ENCODE measurements at regions not wholly inside any gene's neighbourhood (a gene's known extent, or its start where the extent isn't known, plus 50 kb on each side); places are given as distances from the start of the nearest gene placed in this dataset.

DNA sequence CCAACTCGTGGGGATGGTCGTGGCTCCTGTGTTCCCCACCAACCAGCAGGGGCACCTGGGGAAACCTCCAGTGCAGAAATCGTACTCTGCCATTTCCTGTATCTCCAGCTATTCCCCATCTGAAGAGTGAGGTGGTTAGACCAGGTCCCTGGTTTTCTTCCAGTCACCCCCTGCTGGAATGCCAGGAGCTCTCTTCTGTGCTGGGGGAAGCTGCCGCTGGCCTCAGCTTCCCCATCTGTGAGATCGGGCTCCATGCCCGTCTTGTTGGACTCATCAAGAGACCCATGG is 119.7 kb downstream of the INHBB start:
- no peaks in the 10 kb centered on the region for H3K36me3 Mint-ChIP-seq (ENCODE audit: low read depth)
- no peak for DNase-seq (ENCODE audit: low read depth, low spot score)
- H3K4me3 Mint-ChIP-seq = peak overlapping the region; percentile 52
- H3K27me3 Mint-ChIP-seq (ENCODE audit: low read depth) = peaks cover 98% of the 10 kb centered on the region
- no peak overlapping the region for H3K27ac Mint-ChIP-seq (ENCODE audit: unreplicated experiment)
- H3K9me3 Mint-ChIP-seq = no peaks in the 10 kb centered on the region
- TF ChIP-seq, protein P1, sequence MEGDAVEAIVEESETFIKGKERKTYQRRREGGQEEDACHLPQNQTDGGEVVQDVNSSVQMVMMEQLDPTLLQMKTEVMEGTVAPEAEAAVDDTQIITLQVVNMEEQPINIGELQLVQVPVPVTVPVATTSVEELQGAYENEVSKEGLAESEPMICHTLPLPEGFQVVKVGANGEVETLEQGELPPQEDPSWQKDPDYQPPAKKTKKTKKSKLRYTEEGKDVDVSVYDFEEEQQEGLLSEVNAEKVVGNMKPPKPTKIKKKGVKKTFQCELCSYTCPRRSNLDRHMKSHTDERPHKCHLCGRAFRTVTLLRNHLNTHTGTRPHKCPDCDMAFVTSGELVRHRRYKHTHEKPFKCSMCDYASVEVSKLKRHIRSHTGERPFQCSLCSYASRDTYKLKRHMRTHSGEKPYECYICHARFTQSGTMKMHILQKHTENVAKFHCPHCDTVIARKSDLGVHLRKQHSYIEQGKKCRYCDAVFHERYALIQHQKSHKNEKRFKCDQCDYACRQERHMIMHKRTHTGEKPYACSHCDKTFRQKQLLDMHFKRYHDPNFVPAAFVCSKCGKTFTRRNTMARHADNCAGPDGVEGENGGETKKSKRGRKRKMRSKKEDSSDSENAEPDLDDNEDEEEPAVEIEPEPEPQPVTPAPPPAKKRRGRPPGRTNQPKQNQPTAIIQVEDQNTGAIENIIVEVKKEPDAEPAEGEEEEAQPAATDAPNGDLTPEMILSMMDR (conservative IDR thresholded peaks at IDR 0.05) = no peak
- H3K4me1 Mint-ChIP-seq = peaks cover 16% of the 10 kb centered on the region

DNA sequence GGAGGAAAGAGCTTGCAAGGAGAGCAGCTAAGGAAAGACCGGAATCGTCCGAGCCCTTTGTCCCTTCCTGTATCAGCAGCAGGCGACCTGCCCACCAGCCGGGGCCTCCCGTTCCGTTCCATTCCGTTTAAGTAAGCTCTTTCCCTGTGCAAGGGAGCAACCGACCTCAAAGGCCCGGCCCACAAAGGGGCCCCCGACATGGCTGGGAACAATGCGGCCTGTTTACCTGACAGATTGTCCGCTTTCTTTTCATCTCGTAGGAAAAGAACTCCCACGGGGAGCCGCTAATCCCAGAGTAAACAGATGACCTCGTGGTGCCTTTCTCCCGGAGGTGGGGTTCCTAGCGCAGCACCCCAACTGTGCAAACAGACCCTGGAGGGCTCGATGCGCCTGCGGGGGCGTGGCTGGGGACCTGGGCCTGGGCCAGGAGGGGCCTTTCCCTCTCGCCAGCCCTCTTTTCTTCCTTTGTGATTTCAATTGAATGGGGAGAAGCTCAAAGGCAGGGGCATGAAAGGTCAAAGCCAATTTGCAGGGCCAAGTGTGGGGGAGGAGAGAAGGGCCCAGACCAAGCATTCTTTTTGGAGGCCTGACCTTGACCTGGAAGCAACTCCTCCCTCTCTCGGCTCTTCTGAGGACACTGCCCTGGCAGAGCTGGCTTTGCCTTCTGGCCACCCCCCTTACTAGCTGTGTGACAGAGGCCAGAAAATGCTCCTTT is 120.2 kb downstream of the INHBB start:
- Mint-ChIP-seq H3K27me3 (ENCODE audit: low read depth) (peaks cover 98% of the 10 kb centered on the region), H3K36me3 (ENCODE audit: low read depth) (no peaks in the 10 kb centered on the region), H3K27ac (ENCODE audit: unreplicated experiment) (no peak overlapping the region), H3K9me3 (no peaks in the 10 kb centered on the region), H3K4me3 (peak overlapping the region; percentile 52), H3K4me1 (peaks cover 16% of the 10 kb centered on the region)
- TF ChIP-seq, protein P1 (conservative IDR thresholded peaks at IDR 0.05) = no peak
- DNase-seq (ENCODE audit: low read depth, low spot score) = peak; percentile 45

DNA sequence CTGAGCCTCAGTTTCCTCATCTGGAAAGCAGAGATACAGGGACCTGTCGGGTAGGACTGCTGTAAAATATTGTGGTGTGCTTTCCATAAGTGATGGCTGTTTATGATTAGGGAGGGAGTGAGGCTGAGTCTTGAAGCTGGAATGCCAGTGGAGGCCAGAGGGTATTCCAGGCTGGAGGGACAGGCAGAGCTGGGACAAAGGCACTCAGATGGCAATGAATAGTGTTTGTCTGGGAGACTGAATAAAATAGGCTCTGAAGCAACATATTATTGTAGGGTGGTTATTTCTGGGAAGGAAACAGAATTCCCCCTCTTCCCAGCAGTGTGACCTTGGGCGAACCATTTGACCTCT is 120.7 kb downstream of the INHBB start:
- no peak for DNase-seq (ENCODE audit: low read depth, low spot score)
- TF ChIP-seq, protein P1 (conservative IDR thresholded peaks at IDR 0.05) = no peak
- Mint-ChIP-seq H3K27me3 (ENCODE audit: low read depth) (peaks cover 98% of the 10 kb centered on the region), H3K9me3 (no peaks in the 10 kb centered on the region), H3K4me3 (peak overlapping the region; percentile 52), H3K4me1 (peaks cover 16% of the 10 kb centered on the region), H3K36me3 (ENCODE audit: low read depth) (no peaks in the 10 kb centered on the region), H3K27ac (ENCODE audit: unreplicated experiment) (peak overlapping the region; percentile 5)

DNA sequence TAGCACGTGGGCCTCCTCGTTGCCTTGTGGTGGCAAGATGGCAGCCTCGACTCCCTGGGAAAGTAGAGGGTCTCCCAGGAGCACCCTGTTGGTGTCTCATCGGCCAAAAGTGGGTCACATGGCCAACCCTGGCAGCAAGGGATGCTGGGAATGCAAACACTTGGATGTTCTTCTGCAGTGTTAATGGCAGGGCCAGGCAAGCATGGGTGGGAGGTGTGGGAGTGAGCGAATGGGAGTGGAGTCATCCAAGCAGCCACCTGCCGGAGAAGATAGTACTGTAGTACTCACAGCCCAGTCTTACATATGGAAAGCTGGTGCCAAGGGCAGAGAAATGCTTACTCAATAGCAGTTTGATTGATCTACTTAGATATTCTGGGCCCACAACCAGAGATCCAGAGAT is 122.2 kb downstream of the INHBB start:
- Mint-ChIP-seq H3K27me3 (ENCODE audit: low read depth) (peaks cover 98% of the 10 kb centered on the region), H3K4me3 (no peak overlapping the region), H3K27ac (ENCODE audit: unreplicated experiment) (no peak overlapping the region), H3K36me3 (ENCODE audit: low read depth) (peaks cover 3% of the 10 kb centered on the region), H3K4me1 (peaks cover 16% of the 10 kb centered on the region), H3K9me3 (peaks cover 3% of the 10 kb centered on the region)
- DNase-seq (ENCODE audit: low read depth, low spot score) = no peak
- TF ChIP-seq, protein P1 (conservative IDR thresholded peaks at IDR 0.05) = no peak

DNA sequence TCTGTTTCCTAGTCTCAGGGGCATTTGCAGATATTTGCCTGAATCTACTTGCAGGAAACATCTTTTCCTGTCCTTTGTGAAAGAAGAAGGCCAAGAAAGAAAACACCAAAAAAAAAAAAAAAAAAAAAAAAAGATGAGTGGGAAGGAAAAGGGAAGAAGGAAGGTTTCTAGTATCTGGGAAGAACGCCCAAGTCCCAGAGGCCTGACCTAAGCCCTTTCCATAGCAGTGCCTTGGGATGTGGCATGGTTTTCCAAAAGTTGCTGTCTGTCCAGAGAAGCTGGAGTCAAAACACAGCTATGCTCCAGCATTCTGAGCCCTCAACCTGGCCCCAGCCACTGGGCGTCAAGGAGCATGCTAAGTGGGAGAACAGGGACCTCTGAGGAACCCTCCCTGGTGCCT is 123.5 kb downstream of the INHBB start:
- no peak overlapping the region for H3K27ac Mint-ChIP-seq (ENCODE audit: unreplicated experiment)
- no peak for DNase-seq (ENCODE audit: low read depth, low spot score)
- peaks cover 3% of the 10 kb centered on the region for H3K9me3 Mint-ChIP-seq
- H3K27me3 Mint-ChIP-seq (ENCODE audit: low read depth) = peaks cover 97% of the 10 kb centered on the region
- TF ChIP-seq, protein P1 (conservative IDR thresholded peaks at IDR 0.05) = no peak
- peaks cover 3% of the 10 kb centered on the region for H3K36me3 Mint-ChIP-seq (ENCODE audit: low read depth)
- no peak overlapping the region for H3K4me3 Mint-ChIP-seq
- H3K4me1 Mint-ChIP-seq = peaks cover 16% of the 10 kb centered on the region

Data from neural crest cell (in vitro differentiated cells).